ENCODE measurements at regions not wholly inside any gene's neighbourhood (a gene's known extent, or its start where the extent isn't known, plus 50 kb on each side); places are given as distances from the start of the nearest gene placed in this dataset.

DNA sequence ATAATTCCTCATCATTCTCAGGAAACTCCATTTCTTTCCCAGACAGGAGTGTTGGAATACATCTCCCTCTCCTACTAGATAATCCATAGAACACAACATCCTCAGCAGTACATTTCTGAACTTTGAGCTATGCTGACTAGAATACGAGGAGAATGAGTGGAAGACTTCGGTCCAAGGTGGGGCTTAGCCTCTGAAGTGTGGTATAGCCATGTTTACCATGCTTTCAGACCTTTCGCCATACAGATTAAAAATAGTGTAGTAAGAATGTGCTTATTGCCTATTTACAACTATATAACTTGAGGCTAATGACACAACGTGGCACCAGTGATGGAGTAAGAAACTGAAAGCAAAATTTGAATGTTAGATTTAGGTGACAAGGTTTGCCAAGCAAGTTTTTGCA lies 184.5 kb upstream of the KRR1 start:
- TF ChIP-seq, protein P1, sequence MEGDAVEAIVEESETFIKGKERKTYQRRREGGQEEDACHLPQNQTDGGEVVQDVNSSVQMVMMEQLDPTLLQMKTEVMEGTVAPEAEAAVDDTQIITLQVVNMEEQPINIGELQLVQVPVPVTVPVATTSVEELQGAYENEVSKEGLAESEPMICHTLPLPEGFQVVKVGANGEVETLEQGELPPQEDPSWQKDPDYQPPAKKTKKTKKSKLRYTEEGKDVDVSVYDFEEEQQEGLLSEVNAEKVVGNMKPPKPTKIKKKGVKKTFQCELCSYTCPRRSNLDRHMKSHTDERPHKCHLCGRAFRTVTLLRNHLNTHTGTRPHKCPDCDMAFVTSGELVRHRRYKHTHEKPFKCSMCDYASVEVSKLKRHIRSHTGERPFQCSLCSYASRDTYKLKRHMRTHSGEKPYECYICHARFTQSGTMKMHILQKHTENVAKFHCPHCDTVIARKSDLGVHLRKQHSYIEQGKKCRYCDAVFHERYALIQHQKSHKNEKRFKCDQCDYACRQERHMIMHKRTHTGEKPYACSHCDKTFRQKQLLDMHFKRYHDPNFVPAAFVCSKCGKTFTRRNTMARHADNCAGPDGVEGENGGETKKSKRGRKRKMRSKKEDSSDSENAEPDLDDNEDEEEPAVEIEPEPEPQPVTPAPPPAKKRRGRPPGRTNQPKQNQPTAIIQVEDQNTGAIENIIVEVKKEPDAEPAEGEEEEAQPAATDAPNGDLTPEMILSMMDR (IDR thresholded peaks at IDR 0.05; ENCODE audit: low read depth, low read length): no peak
- TF ChIP-seq EZH2phosphoT487 (IDR thresholded peaks at IDR 0.05; ENCODE audit: low read depth): no peak
